ENCODE measurements at regions not wholly inside any gene's neighbourhood (a gene's known extent, or its start where the extent isn't known, plus 50 kb on each side); places are given as distances from the start of the nearest gene placed in this dataset.

- Histone ChIP-seq H3K79me2 (replicated peaks; ENCODE audit: insufficient read depth, low read length) (peaks cover 76% of the 10 kb centered on the region), H3K9me2 (ENCODE audit: insufficient read depth, low read length) (no peaks in the 10 kb centered on the region), H3K27ac (ENCODE audit: low read length) (peak overlapping the region; percentile 99), H3F3A (ENCODE audit: insufficient read depth, low read length, poor library complexity, severe bottlenecking) (no peaks in the 10 kb centered on the region), H3K9me3 (ENCODE audit: low read length) (no peaks in the 10 kb centered on the region), H3K4me2 (ENCODE audit: low read length) (peak overlapping the region; percentile 79), H4K20me1 (ENCODE audit: insufficient read depth) (peaks cover 22% of the 10 kb centered on the region), H3K36me3 (ENCODE audit: insufficient read depth, low read length) (no peaks in the 10 kb centered on the region), H3K4me3 (ENCODE audit: low read length) (peak overlapping the region; percentile 100), H2AFZ (ENCODE audit: low read depth, low read length) (no peak overlapping the region), H3K27me3 (ENCODE audit: insufficient read depth, low read depth, low read length) (no peaks in the 10 kb centered on the region), H3K9ac (ENCODE audit: low read length) (peak overlapping the region; percentile 99)
- TF ChIP-seq RAD21 (conservative IDR thresholded peaks at IDR 0.05) (peak; percentile 12), EZH2 (IDR thresholded peaks at IDR 0.05; ENCODE audit: borderline replicate concordance, insufficient read depth, low read length, poor library complexity, severe bottlenecking) (no peak), MXI1 (conservative IDR thresholded peaks at IDR 0.05; ENCODE audit: poor library complexity, severe bottlenecking) (peak; percentile 7), TAF1 (IDR thresholded peaks at IDR 0.05; ENCODE audit: low read depth) (peak; percentile 7), POLR2AphosphoS5 (IDR thresholded peaks at IDR 0.05) (no peak), EP300 (conservative IDR thresholded peaks at IDR 0.05; ENCODE audit: poor library complexity, severe bottlenecking) (no peak), SMC3 (conservative IDR thresholded peaks at IDR 0.05; ENCODE audit: poor library complexity) (peak; percentile 21)
- TF ChIP-seq, protein P1, sequence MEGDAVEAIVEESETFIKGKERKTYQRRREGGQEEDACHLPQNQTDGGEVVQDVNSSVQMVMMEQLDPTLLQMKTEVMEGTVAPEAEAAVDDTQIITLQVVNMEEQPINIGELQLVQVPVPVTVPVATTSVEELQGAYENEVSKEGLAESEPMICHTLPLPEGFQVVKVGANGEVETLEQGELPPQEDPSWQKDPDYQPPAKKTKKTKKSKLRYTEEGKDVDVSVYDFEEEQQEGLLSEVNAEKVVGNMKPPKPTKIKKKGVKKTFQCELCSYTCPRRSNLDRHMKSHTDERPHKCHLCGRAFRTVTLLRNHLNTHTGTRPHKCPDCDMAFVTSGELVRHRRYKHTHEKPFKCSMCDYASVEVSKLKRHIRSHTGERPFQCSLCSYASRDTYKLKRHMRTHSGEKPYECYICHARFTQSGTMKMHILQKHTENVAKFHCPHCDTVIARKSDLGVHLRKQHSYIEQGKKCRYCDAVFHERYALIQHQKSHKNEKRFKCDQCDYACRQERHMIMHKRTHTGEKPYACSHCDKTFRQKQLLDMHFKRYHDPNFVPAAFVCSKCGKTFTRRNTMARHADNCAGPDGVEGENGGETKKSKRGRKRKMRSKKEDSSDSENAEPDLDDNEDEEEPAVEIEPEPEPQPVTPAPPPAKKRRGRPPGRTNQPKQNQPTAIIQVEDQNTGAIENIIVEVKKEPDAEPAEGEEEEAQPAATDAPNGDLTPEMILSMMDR (IDR thresholded peaks at IDR 0.05; ENCODE audit: poor library complexity, severe bottlenecking): no peak
- TF ChIP-seq, protein P2, sequence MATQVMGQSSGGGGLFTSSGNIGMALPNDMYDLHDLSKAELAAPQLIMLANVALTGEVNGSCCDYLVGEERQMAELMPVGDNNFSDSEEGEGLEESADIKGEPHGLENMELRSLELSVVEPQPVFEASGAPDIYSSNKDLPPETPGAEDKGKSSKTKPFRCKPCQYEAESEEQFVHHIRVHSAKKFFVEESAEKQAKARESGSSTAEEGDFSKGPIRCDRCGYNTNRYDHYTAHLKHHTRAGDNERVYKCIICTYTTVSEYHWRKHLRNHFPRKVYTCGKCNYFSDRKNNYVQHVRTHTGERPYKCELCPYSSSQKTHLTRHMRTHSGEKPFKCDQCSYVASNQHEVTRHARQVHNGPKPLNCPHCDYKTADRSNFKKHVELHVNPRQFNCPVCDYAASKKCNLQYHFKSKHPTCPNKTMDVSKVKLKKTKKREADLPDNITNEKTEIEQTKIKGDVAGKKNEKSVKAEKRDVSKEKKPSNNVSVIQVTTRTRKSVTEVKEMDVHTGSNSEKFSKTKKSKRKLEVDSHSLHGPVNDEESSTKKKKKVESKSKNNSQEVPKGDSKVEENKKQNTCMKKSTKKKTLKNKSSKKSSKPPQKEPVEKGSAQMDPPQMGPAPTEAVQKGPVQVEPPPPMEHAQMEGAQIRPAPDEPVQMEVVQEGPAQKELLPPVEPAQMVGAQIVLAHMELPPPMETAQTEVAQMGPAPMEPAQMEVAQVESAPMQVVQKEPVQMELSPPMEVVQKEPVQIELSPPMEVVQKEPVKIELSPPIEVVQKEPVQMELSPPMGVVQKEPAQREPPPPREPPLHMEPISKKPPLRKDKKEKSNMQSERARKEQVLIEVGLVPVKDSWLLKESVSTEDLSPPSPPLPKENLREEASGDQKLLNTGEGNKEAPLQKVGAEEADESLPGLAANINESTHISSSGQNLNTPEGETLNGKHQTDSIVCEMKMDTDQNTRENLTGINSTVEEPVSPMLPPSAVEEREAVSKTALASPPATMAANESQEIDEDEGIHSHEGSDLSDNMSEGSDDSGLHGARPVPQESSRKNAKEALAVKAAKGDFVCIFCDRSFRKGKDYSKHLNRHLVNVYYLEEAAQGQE (IDR thresholded peaks at IDR 0.05; ENCODE audit: borderline replicate concordance): peak; percentile 18
These were observed 110.2 kb downstream of the NAV1 start for GRCh38 chr1:201648907-201649721.

- no peaks in the 10 kb centered on the region for H3K9me3 ChIP-seq (ENCODE audit: low read length)
- H3K4me3 ChIP-seq (ENCODE audit: low read length): peak overlapping the region; percentile 100
- peak; percentile 42 for TF ChIP-seq RAD21 (conservative IDR thresholded peaks at IDR 0.05)
- TF ChIP-seq POLR2AphosphoS5 (IDR thresholded peaks at IDR 0.05): peak; percentile 81
- peak; percentile 73 for TF ChIP-seq TAF1 (IDR thresholded peaks at IDR 0.05; ENCODE audit: low read depth)
- peak; percentile 48 for TF ChIP-seq EP300 (conservative IDR thresholded peaks at IDR 0.05; ENCODE audit: poor library complexity, severe bottlenecking)
- TF ChIP-seq MXI1 (conservative IDR thresholded peaks at IDR 0.05; ENCODE audit: poor library complexity, severe bottlenecking): peak; percentile 65
- TF ChIP-seq, protein P2 (IDR thresholded peaks at IDR 0.05; ENCODE audit: borderline replicate concordance): peak; percentile 69
- TF ChIP-seq, protein P1 (IDR thresholded peaks at IDR 0.05; ENCODE audit: poor library complexity, severe bottlenecking): peak; percentile 26
- no peak for TF ChIP-seq EZH2 (IDR thresholded peaks at IDR 0.05; ENCODE audit: borderline replicate concordance, insufficient read depth, low read length, poor library complexity, severe bottlenecking)
- TF ChIP-seq SMC3 (conservative IDR thresholded peaks at IDR 0.05; ENCODE audit: poor library complexity): peak; percentile 59
- peaks cover 83% of the 10 kb centered on the region for H3K79me2 ChIP-seq (replicated peaks; ENCODE audit: insufficient read depth, low read length)
- no peaks in the 10 kb centered on the region for H3K27me3 ChIP-seq (ENCODE audit: insufficient read depth, low read depth, low read length)
- H3K36me3 ChIP-seq (ENCODE audit: insufficient read depth, low read length): no peaks in the 10 kb centered on the region
- peak overlapping the region; percentile 99 for H3K27ac ChIP-seq (ENCODE audit: low read length)
- peak overlapping the region; percentile 79 for H3K4me2 ChIP-seq (ENCODE audit: low read length)
- peaks cover 27% of the 10 kb centered on the region for H4K20me1 ChIP-seq (ENCODE audit: insufficient read depth)
- H3F3A ChIP-seq (ENCODE audit: insufficient read depth, low read length, poor library complexity, severe bottlenecking): no peaks in the 10 kb centered on the region
- H3K9ac ChIP-seq (ENCODE audit: low read length): peak overlapping the region; percentile 99
- no peak overlapping the region for H2AFZ ChIP-seq (ENCODE audit: low read depth, low read length)
- H3K9me2 ChIP-seq (ENCODE audit: insufficient read depth, low read length): no peaks in the 10 kb centered on the region
These were observed 111.1 kb downstream of the NAV1 start for GRCh38 chr1:201649761-201650622.
